GM10266 (cell line): ENCODE measurements at regions not wholly inside any gene's neighbourhood (a gene's known extent, or its start where the extent isn't known, plus 50 kb on each side); places are given as distances from the start of the nearest gene placed in this dataset.

Source experiments
- DNase-seq: peaks from one replicate; pipeline ENCODE4 v3.0.0; 2012; ENCODE audit errors: extremely low spot score
- CTCF ChIP-seq: IDR thresholded peaks from 2 replicates; pipeline ENCODE4 v1.5.1; 2012; ENCODE audit warnings: mild to moderate bottlenecking, low read depth; ENCODE audit not compliant: control insufficient read depth, insufficient read depth; ENCODE audit errors: missing control alignments

GRCh38 chr10:6305401-6306321, 102.9 kb downstream of the PFKFB3 start:
- TF ChIP-seq CTCF: no peak
- no peak for DNase-seq

- no peak for DNase-seq
- TF ChIP-seq CTCF: no peak
These were observed 104.2 kb downstream of the PFKFB3 start for GRCh38 chr10:6306917-6307316.

- no peak for DNase-seq
- TF ChIP-seq CTCF: no peak
These were observed 107.1 kb downstream of the PFKFB3 start for GRCh38 chr10:6309816-6310215.

- no peak for TF ChIP-seq CTCF
- DNase-seq: no peak
These were observed 108.2 kb downstream of the PFKFB3 start for GRCh38 chr10:6310977-6311376.

GRCh38 chr10:6311700-6312330, 109.1 kb downstream of the PFKFB3 start:
- no peak for TF ChIP-seq CTCF
- DNase-seq: no peak

- no peak for DNase-seq
- TF ChIP-seq CTCF: no peak
These were observed 109.9 kb downstream of the PFKFB3 start for GRCh38 chr10:6312636-6313035.
